ENCODE measurements at regions not wholly inside any gene's neighbourhood (a gene's known extent, or its start where the extent isn't known, plus 50 kb on each side); places are given as distances from the start of the nearest gene placed in this dataset.

DNA sequence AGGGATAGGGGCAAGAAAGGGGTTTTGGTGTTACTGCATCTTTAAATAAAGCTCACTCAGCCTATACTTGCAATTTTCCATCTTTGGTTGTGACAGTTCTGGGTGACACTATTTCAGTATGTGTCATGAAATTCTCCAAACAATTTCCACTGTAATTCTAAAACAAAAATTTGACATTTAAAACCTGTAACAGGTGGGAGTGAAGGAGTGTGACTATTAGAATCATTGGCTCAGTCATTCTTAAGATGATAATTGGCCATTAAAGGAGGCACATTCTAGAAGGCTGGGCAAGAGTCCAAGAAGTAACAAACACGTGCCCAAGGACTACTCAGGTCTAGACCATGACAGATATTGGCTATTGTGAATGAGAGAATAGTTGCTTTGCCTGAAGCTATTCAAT, 153.3 kb upstream of the ARG1 start:
- Histone ChIP-seq H3K56ac (replicated peaks; ENCODE audit: insufficient read length, low read depth, low read length) (no peak overlapping the region), H3K14ac (ENCODE audit: insufficient read length) (no peak overlapping the region), H3K4me1 (replicated peaks in 1 of 4; ENCODE audit: control insufficient read depth in 3 of 4, insufficient read depth in 4 of 4, low read length in 3 of 4) (no peaks in the 10 kb centered on the region), H3K9ac (replicated peaks in 1 of 4; ENCODE audit: extremely low read depth in 1 of 4, low read depth in 3 of 4, low read length in 3 of 4) (no peak overlapping the region), H2BK20ac (ENCODE audit: low read length) (no peak overlapping the region), H2AFZ (ENCODE audit: low read length) (no peak overlapping the region), H4K5ac (ENCODE audit: insufficient read length, low read depth, low read length) (no peak overlapping the region), H2AK5ac (ENCODE audit: low read depth, low read length) (no peak overlapping the region), H2BK120ac (replicated peaks; ENCODE audit: low read depth, low read length) (no peak overlapping the region), H4K20me1 (replicated peaks in 1 of 2; ENCODE audit: control insufficient read depth in 1 of 2, insufficient read depth in 2 of 2, low read length in 2 of 2) (no peaks in the 10 kb centered on the region), H3K23ac (ENCODE audit: insufficient read length) (no peak overlapping the region), H3K79me2 (ENCODE audit: control insufficient read depth in 1 of 2, insufficient read depth in 2 of 2, low read length in 2 of 2) (no peaks in the 10 kb centered on the region), H3K9me3 (ENCODE audit: insufficient read depth in 2 of 2, low read depth in 1 of 2, low read length in 1 of 2) (no peaks in the 10 kb centered on the region), H3K23me2 (ENCODE audit: low read depth, low read length) (peaks cover 3% of the 10 kb centered on the region; the same call in 1 of the 2 replicates), H4K91ac (replicated peaks; ENCODE audit: insufficient read length, low read length) (no peak overlapping the region), H3K4ac (replicated peaks; ENCODE audit: insufficient read length, low read depth, low read length) (no peak overlapping the region), H2BK15ac (ENCODE audit: low read length) (no peak overlapping the region), H2BK5ac (ENCODE audit: low read depth, low read length) (no peak overlapping the region), H3K27ac (ENCODE audit: low read depth, low read length) (no peak overlapping the region), H3K4me3 (ENCODE audit: extremely low read depth in 1 of 4, insufficient read depth in 2 of 4, low read depth in 3 of 4, low read length in 4 of 4) (no peak overlapping the region), H3K36me3 (ENCODE audit: control insufficient read depth in 2 of 4, insufficient read depth in 4 of 4, low read length in 3 of 4) (no peaks in the 10 kb centered on the region), H3K18ac (ENCODE audit: extremely low read depth, low read length) (no peak overlapping the region), H4K8ac (ENCODE audit: extremely low read depth, insufficient read depth, low read length) (no peak overlapping the region), H3K4me2 (ENCODE audit: insufficient read depth in 1 of 2, low read depth in 2 of 2, low read length in 2 of 2) (no peak overlapping the region), H3K79me1 (ENCODE audit: low read depth, low read length) (no peaks in the 10 kb centered on the region), H3K27me3 (replicated peaks in 1 of 4; ENCODE audit: control insufficient read depth in 3 of 4, extremely low read depth in 1 of 4, insufficient read depth in 3 of 4, low read length in 3 of 4) (no peaks in the 10 kb centered on the region), H2BK12ac (ENCODE audit: low read depth, low read length) (no peak overlapping the region)
- CTCF ChIA-PET (ENCODE audit: partially characterized antibody): interaction anchor here (0.8 kb wide), 1 partner anchor 584 kb away, joined by 3 read pairs; no protein-coding TSS in a partner anchor
- TF ChIP-seq HDAC2 (IDR thresholded peaks at IDR 0.05; ENCODE audit: borderline replicate concordance in 1 of 2, low read depth in 2 of 2, low read length in 2 of 2) (no peak), USF2 (IDR thresholded peaks at IDR 0.05; ENCODE audit: low read length) (no peak)
- FAIRE-seq: no peak
- POLR2A ChIA-PET (ENCODE audit: partially characterized antibody): interaction anchor here (1.1 kb wide), 1 partner anchor 15 kb away, joined by 3 read pairs; no protein-coding TSS in a partner anchor
- no peak for DNase-seq (ENCODE audit: low read depth in 1 of 2, low spot score in 2 of 2)
- 95% methylated on average over 1 of the region's 1 CpG; no CpG with 5 or more reads in 1 of the 2 experiments for WGBS, 2 experiments (ENCODE audit: extremely low coverage in 1 of 2, insufficient coverage in 1 of 2, insufficient read length in 1 of 2, insufficient replicate concordance in 2 of 2, low coverage in 1 of 2, low lambda C conversion rate in 2 of 2, missing lambda C conversion rate in 1 of 2)
